IMR-90 (cell line): ENCODE measurements at regions not wholly inside any gene's neighbourhood (a gene's known extent, or its start where the extent isn't known, plus 50 kb on each side); places are given as distances from the start of the nearest gene placed in this dataset.

Experiments used
- BHLHE40 ChIP-seq: fragments of 150-350 bp; IDR thresholded peaks from 2 replicates; pipeline ENCODE4 v1.6.1; 2016; ENCODE audit warnings: mild to moderate bottlenecking, low read depth, low read length
- POLR2A ChIP-seq: IDR thresholded peaks from 2 replicates; pipeline ENCODE4 v1.6.1; 2012; ENCODE audit warnings: mild to moderate bottlenecking, low read depth, low read length
- RAD21 ChIP-seq: IDR thresholded peaks from 2 replicates; pipeline ENCODE4 v1.6.1; 2012; ENCODE audit warnings: low read length, improper control_type of control experiment
- RCOR1 ChIP-seq: IDR thresholded peaks from 2 replicates; pipeline ENCODE4 v1.6.1; 2012; ENCODE audit warnings: mild to moderate bottlenecking, low read length, improper control_type of control experiment; ENCODE audit not compliant: insufficient replicate concordance
- SMC3 ChIP-seq: fragments of 150-350 bp; IDR thresholded peaks from 2 replicates; pipeline ENCODE4 v1.6.1; 2016; ENCODE audit warnings: low read depth, mild to moderate bottlenecking, antibody characterized with exemption, low read length, moderate library complexity
- TF ChIP-seq, protein P1 (sequence below): conservative IDR thresholded peaks from 2 replicates; pipeline ENCODE4 v1.5.1; 2012; ENCODE audit warnings: mild to moderate bottlenecking, low read depth, low read length, improper control_type of control experiment

DNA sequence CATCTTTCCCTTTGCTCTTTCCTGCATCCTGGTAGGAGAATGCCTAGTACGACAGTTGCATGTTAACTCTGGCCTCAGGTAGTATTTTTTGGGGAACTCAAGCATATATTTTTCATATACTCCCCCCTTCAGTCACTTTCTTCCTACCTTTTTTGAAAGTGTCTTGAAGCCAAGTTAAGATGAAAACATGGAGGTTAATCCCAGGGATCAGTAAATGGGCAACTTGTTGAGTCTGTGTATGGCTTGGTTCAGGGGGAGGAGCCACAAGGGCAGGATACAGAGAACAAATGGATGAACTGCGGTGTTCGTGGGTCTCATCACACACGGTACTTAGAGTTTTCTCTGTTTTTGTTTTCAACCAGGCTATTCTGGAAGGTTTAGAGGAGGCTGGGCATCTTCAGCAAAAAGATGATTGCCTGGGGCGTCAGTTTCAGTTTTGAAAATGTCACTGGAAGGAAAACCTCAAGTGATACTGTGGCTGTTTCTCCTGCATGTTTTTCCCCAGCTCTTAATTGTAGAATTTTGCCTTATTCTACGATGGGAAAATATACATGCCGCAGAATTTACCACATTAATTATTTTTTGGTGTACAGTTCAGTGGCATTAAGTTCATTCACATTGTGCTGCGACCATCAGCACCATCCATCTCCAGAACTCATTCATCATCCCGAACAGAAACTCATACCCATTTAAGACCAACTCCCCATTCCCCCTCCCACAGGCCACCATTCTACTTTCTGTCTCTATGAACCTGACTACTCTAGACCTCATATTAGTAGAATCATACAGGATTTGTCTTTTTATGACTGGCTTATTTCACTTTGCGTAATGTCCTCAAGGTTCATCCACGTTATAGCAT lies 71.5 kb downstream of the MAP10 start:
- TF ChIP-seq SMC3 (no peak), POLR2A (no peak), BHLHE40 (no peak), RAD21 (no peak), RCOR1 (no peak)
- TF ChIP-seq, protein P1, sequence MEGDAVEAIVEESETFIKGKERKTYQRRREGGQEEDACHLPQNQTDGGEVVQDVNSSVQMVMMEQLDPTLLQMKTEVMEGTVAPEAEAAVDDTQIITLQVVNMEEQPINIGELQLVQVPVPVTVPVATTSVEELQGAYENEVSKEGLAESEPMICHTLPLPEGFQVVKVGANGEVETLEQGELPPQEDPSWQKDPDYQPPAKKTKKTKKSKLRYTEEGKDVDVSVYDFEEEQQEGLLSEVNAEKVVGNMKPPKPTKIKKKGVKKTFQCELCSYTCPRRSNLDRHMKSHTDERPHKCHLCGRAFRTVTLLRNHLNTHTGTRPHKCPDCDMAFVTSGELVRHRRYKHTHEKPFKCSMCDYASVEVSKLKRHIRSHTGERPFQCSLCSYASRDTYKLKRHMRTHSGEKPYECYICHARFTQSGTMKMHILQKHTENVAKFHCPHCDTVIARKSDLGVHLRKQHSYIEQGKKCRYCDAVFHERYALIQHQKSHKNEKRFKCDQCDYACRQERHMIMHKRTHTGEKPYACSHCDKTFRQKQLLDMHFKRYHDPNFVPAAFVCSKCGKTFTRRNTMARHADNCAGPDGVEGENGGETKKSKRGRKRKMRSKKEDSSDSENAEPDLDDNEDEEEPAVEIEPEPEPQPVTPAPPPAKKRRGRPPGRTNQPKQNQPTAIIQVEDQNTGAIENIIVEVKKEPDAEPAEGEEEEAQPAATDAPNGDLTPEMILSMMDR = no peak
